Tibial nerve (tissue), 4 donors: ENCODE measurements at regions not wholly inside any gene's neighbourhood (a gene's known extent, or its start where the extent isn't known, plus 50 kb on each side); places are given as distances from the start of the nearest gene placed in this dataset.
"Not testable (repeated sequence)": the region's sequence is repeated elsewhere in the genome, so short reads cannot be mapped to it uniquely, and the experiment has no call there.

Experiments used
- DNase-seq, 2 donors: peaks; one replicate each; pipeline ENCODE4 v3.0.0-alpha.2; 2019; ENCODE audit warnings: low spot score in 2 of 2
- H3K27ac ChIP-seq, 4 donors: fragments of 200-600 bp; sonication (generic) in 3 of 4; one replicate each; pipeline ENCODE4 v1.5.1; 2017 to 2019; ENCODE audit warnings: mild to moderate bottlenecking in 1 of 4
- H3K27me3 ChIP-seq, 2 donors: fragments of 200-600 bp; sonication (generic) in 1 of 2; one replicate each; pipeline versions ENCODE4 v1.5.1 to v1.6.0; 2017 to 2019
- H3K36me3 ChIP-seq, 3 donors: fragments of 200-600 bp; sonication (generic); one replicate each; pipeline ENCODE4 v1.5.1; 2018 to 2019
- H3K4me1 ChIP-seq, 4 donors: fragments of 200-600 bp; sonication (generic) in 3 of 4; one replicate each; pipeline ENCODE4 v1.5.1; 2017 to 2019
- H3K4me3 ChIP-seq, 4 donors: fragments of 200-600 bp; sonication (generic) in 3 of 4; one replicate each; pipeline ENCODE4 v1.5.1; 2017 to 2019; ENCODE audit warnings: mild to moderate bottlenecking in 1 of 4, moderate library complexity in 1 of 4
- H3K9me3 ChIP-seq, 4 donors: fragments of 200-600 bp; sonication (generic) in 3 of 4; one replicate each; pipeline ENCODE4 v1.5.1; 2017 to 2019
- EP300 ChIP-seq, 2 donors: sonication (generic); formaldehyde crosslinking; IDR thresholded peaks; one replicate each; pipeline ENCODE4 v1.6.1; 2017; ENCODE audit warnings: antibody characterized with exemption in 2 of 2, mild to moderate bottlenecking in 1 of 2
- POLR2A ChIP-seq, 2 donors: fragments of 450-650 bp; IDR thresholded peaks; one replicate each; pipeline ENCODE4 v1.6.1; 2017; ENCODE audit warnings: antibody characterized with exemption in 2 of 2, mild to moderate bottlenecking in 2 of 2, moderate library complexity in 2 of 2
- WGBS, 2 donors: methylation state at CpG; one replicate each; pipeline ENCODE4 v1.1.5; 2018; 5-methylcytosine and 5-hydroxymethylcytosine counted together
- TF ChIP-seq, protein P1 (sequence below), 5 experiments: fragments of 200-600 bp in 3 of 5; fragments of 450-650 bp in 2 of 5; sonication (generic) in 3 of 5; IDR thresholded peaks; one replicate each; pipeline ENCODE4 v1.5.1; 2016 to 2019; ENCODE audit warnings: antibody characterized with exemption in 5 of 5, mild to moderate bottlenecking in 3 of 5, moderate library complexity in 2 of 5

DNA sequence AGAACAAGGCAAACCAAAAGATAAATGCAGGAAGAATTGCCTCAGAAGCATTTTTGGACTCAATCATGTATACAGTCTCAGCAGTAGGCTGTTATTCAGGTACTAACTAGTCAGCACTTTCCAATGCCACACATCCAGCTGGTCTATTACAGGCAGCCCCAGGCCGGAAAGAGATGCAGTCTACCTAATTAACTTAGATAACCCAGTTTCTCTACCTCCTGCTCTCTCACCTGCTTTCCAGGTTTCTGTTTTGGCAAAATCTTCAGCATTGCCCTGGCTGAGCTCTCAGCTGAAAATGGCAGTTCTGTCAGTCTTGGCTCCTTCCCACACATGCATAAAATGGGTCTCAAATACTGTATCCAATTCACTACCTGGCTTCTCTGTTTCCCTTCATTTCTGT lies 101.3 kb upstream of the UFL1 start:
- Histone ChIP-seq H3K9me3 (peaks cover 0 to 23% (median 0%) of the 10 kb centered on the region in 4 donors), H3K27me3 (no peaks in the 10 kb centered on the region), H3K27ac (no peak overlapping the region), H3K4me1 (no peaks in the 10 kb centered on the region), H3K36me3 (no peaks in the 10 kb centered on the region), H3K4me3 (no peak overlapping the region)
- TF ChIP-seq, protein P1, sequence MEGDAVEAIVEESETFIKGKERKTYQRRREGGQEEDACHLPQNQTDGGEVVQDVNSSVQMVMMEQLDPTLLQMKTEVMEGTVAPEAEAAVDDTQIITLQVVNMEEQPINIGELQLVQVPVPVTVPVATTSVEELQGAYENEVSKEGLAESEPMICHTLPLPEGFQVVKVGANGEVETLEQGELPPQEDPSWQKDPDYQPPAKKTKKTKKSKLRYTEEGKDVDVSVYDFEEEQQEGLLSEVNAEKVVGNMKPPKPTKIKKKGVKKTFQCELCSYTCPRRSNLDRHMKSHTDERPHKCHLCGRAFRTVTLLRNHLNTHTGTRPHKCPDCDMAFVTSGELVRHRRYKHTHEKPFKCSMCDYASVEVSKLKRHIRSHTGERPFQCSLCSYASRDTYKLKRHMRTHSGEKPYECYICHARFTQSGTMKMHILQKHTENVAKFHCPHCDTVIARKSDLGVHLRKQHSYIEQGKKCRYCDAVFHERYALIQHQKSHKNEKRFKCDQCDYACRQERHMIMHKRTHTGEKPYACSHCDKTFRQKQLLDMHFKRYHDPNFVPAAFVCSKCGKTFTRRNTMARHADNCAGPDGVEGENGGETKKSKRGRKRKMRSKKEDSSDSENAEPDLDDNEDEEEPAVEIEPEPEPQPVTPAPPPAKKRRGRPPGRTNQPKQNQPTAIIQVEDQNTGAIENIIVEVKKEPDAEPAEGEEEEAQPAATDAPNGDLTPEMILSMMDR (IDR thresholded peaks at IDR 0.05) = no peak
- TF ChIP-seq EP300 (IDR thresholded peaks at IDR 0.05) (no peak), POLR2A (IDR thresholded peaks at IDR 0.05) (no peak)
- 48 to 75% methylated on average over 1 of the region's 1 CpG for WGBS, 2 donors
- DNase-seq = no peak

DNA sequence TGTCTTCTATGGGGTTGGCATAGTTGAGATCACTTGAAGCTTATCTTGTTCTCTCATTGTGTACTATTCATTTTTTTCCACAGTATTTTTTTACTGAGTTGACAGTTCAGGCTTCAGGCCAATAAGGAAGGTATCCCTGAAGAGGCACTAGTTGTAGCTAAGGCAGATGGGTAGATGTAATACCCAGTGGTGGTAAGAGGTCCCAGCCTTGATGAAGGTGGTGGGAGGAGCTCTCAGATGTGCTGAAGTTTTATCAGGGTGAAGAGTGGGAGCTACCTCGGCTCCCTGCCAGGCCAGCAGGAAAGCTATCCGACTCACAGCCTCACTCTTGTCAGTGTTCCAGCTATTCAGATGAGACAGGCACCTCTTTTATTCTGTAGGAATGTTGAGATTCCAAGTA lies 87.7 kb upstream of the UFL1 start:
- H3K27me3 ChIP-seq = no peaks in the 10 kb centered on the region
- 63 to 74% methylated on average over 2 of the region's 2 CpGs for WGBS, 2 donors
- H3K27ac ChIP-seq = no peak overlapping the region
- peaks cover 0 to 71% (median 6%) of the 10 kb centered on the region in 4 donors for H3K9me3 ChIP-seq
- no peak for DNase-seq
- no peaks in the 10 kb centered on the region for H3K36me3 ChIP-seq
- H3K4me1 ChIP-seq = no peaks in the 10 kb centered on the region
- H3K4me3 ChIP-seq = no peak overlapping the region
- no peak for TF ChIP-seq EP300 (IDR thresholded peaks at IDR 0.05)

DNA sequence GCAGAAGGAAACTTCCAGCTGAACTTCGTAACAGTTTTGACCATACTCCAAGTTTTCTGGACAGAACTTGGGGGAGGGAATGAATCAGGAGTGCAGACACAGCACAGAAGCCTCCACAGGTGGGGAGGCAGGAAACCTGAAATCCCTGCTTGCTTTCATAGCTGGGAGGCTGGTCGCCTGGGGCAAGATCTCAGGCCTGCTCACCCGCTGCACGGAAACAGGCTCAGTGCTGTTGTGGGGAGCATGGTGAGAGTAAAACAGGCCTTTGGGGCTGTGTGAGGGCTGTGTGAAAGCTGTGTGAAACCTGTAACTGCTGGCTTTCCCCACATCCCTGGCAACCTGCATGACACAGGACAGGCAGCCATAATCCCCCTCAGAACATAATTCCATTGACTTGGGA lies 85.2 kb upstream of the UFL1 start:
- H3K27ac ChIP-seq = no peak overlapping the region
- 35 to 47% methylated on average over 4 of the region's 4 CpGs for WGBS, 2 donors
- peaks cover 0 to 56% (median 4%) of the 10 kb centered on the region in 4 donors for H3K9me3 ChIP-seq
- no peak for DNase-seq
- no peaks in the 10 kb centered on the region for H3K27me3 ChIP-seq
- no peaks in the 10 kb centered on the region for H3K36me3 ChIP-seq
- no peaks in the 10 kb centered on the region for H3K4me1 ChIP-seq
- no peak for TF ChIP-seq POLR2A (IDR thresholded peaks at IDR 0.05)
- TF ChIP-seq EP300 (IDR thresholded peaks at IDR 0.05) = no peak
- TF ChIP-seq, protein P1 (IDR thresholded peaks at IDR 0.05) = no peak
- no peak overlapping the region for H3K4me3 ChIP-seq

DNA sequence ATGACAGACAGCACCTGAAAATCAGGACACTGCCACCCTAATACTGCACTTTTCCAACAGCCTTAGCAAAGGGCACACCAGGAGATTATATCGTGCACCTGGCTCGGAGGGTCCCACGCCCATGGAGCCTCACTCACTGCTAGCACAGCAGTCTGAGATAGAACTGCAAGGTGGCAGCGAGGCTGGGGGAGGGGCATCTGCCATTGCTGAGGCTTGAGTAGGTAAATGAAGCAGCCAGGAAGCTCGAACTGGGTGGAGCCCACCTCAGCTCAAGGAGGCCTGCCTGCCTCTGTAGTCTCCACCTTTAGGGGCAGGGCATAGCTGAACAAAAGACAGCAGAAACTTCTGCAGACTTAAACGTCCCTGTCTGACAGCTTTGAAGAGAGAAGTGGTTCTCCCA lies 84.4 kb upstream of the UFL1 start:
- H3K4me1 ChIP-seq, H3K36me3 ChIP-seq, H3K27ac ChIP-seq, H3K4me3 ChIP-seq, H3K27me3 ChIP-seq, DNase-seq: not testable (repeated sequence)
- peaks cover 0 to 54% (median 4%) of the 10 kb centered on the region in 4 donors for H3K9me3 ChIP-seq
- WGBS, 2 donors = 66 to 76% methylated on average over 5 to 6 of the region's 6 CpGs

DNA sequence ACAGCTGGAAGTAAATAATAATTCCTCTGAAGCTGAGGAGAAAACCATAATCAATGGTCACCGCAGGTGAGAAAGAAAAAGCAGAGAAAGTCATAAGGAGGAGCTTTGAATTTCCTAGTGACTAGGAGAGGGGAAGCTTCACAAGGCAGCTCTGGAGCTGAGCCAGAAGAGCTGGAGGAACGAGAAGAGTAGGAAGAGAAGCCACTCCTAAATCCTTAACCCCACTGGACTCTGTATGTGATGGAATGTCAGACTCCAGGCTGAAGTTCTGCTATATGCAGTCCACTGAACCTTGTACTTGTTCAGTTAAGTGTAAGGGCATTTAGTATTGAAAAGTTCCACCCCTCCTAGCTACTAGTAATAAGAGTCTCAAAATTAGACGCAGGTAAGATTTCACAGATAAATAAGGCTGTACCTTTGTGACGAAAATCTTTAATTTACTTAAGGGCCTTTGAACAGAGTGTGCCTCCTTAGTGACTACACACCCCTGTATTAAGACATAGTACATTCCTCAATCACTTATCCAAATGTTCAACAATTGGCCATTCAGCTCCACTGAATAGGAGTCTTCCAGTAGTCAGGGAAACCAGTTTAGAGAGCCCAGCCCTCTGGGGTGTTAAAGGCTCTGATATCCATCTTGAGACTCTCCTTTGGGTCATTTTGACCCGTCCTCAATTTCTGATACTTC lies 71.4 kb upstream of the UFL1 start:
- DNase-seq = no peak
- H3K4me1 ChIP-seq = peaks cover 0 to 16% (median 0%) of the 10 kb centered on the region in 4 donors
- no peak overlapping the region for H3K27ac ChIP-seq
- peaks cover 0 to 7% (median 3%) of the 10 kb centered on the region in 4 donors for H3K9me3 ChIP-seq
- 32% methylated on average over 5 of the region's 5 CpGs for WGBS, 2 donors
- no peak overlapping the region for H3K4me3 ChIP-seq
- TF ChIP-seq, protein P1 (IDR thresholded peaks at IDR 0.05) = no peak
- no peaks in the 10 kb centered on the region for H3K27me3 ChIP-seq
- H3K36me3 ChIP-seq = no peaks in the 10 kb centered on the region

DNA sequence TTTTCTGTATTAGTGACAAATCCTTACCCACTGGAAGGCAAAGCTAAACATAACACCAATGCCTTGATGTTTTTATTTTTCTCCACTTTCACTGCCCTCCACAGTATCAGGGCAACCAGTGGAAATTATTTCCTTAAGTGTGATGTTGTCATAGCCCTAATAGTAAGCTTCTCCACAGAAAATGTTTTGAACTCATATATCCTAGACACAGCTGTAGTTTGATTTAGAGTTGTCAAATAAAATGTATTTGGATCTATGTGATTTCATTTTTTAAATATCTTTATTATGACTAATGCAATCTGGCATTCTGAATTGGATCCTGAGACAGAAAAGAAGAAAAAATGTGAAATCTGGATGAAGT lies 70.9 kb upstream of the UFL1 start:
- no peak overlapping the region for H3K27ac ChIP-seq
- H3K4me1 ChIP-seq = peaks cover 0 to 16% (median 0%) of the 10 kb centered on the region in 4 donors
- H3K4me3 ChIP-seq = no peak overlapping the region
- no peaks in the 10 kb centered on the region for H3K27me3 ChIP-seq
- peaks cover 0 to 2% (median 0%) of the 10 kb centered on the region in 4 donors for H3K9me3 ChIP-seq
- no peaks in the 10 kb centered on the region for H3K36me3 ChIP-seq
- TF ChIP-seq, protein P1 (IDR thresholded peaks at IDR 0.05) = no peak
- no peak for TF ChIP-seq EP300 (IDR thresholded peaks at IDR 0.05)
- no peak for TF ChIP-seq POLR2A (IDR thresholded peaks at IDR 0.05)
- no peak for DNase-seq
